ENCODE measurements at regions not wholly inside any gene's neighbourhood (a gene's known extent, or its start where the extent isn't known, plus 50 kb on each side); places are given as distances from the start of the nearest gene placed in this dataset.
"Not testable (repeated sequence)": the region's sequence is repeated elsewhere in the genome, so short reads cannot be mapped to it uniquely, and the experiment has no call there.

GRCh38 chr9:81430727-81431126 is 258.6 kb downstream of the TLE1 start:
- no peak for DNase-seq (ENCODE audit: low read depth in 2 of 2)

GRCh38 chr9:81427870-81428269 is 261.5 kb downstream of the TLE1 start:
- DNase-seq (ENCODE audit: low read depth in 2 of 2): no peak

DNA sequence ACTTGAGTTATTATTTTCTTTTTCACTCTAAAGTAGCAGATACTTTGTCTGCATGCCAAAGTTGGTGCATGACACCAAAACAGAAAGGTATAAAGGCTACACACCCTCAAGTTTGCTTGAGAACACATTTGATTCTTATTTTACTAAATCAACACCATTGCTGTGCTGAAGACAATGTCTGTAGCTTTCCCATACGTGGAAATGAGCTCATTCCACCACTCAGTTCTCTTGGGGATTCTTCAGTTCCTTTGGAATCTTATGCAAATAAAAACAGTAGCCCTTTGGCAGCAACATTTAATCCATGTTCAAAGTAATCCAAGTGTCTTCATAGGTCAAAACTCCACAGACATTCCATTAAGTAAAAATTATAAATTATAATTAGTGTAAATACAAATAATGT is 264.9 kb downstream of the TLE1 start:
- no peak for DNase-seq (ENCODE audit: low read depth in 2 of 2)

DNA sequence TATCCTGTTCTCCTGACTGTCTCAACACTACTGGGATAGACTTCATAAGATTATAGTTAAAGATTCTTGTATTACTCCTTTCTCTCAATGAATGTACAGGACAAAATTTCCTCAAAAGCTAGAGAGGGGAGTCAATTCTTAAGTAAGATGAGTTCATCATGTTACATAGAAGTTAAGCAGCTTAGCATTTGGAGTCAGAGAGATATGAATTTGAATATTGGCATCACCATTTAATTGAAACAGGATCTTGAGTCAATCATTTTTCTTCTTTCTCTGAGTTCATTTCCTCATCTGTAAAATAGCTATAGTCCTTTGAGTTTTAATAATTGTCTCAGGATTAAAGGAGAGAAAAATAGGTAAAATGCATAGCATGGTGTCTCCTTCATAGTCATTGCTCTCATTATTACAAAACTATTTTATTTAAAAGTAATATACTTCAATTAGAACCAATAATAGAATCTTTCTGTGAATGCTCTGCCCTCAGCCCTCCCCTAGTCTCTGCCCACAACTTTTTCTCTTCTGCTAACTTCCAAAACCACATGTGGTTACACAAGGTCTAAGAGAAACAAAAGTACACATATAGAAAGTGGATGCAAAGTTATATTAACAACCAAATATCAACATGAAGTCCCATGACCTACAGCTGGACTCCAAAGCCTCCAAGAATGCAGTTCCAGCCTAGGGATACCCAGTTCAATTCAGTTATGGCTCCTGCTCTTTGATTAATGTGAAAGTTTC is 265.6 kb downstream of the TLE1 start:
- DNase-seq (ENCODE audit: low read depth in 2 of 2): no peak

DNA sequence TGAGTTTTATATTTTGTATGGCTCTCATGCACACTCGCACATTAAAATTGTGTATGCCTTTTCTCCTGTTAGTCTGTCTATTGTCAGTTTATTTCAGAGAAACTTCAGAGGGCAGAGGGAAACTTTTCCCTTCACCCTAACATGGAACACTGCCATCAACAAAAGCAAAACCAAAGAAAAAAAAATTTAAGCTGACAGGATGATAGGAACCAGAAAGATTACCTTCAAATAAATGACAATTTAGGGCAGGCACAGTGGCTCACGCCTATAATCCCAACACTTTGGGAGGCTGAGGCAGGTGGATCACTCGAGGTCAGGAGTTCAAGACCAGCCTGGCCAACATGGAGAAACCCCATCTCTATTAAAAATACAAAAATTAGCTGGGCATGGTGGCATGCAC is 268.3 kb downstream of the TLE1 start:
- not testable (repeated sequence) for DNase-seq (ENCODE audit: low read depth in 2 of 2)

GRCh38 chr9:81420024-81420423 is 269.3 kb downstream of the TLE1 start:
- no peak for DNase-seq (ENCODE audit: low read depth in 2 of 2)

DNA sequence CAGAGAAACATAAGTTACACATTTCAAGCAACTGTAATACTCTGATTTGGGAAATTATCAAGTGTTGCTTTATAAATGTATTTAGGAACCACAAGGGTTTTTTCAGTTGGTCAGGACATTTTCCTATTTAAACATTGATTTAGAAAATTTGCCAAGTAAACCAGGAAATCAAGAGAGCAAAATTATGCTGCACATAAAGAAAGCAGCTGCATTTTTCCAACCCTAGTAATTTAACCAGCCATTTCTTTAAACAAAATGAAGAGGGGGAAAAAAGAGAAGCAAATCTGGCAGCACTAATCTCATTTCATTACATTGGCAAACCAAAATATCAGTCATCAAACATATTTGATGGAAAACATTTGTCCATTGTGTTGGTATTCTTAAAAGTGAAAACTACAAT is 271.4 kb downstream of the TLE1 start:
- DNase-seq (ENCODE audit: low read depth in 2 of 2): no peak

- no peak for DNase-seq (ENCODE audit: low read depth in 2 of 2)
Observed at GRCh38 chr9:81417299-81417675, 272.1 kb downstream of the TLE1 start.

- DNase-seq (ENCODE audit: low read depth in 2 of 2): no peak
Observed at GRCh38 chr9:81416476-81417298, 272.7 kb downstream of the TLE1 start.

DNA sequence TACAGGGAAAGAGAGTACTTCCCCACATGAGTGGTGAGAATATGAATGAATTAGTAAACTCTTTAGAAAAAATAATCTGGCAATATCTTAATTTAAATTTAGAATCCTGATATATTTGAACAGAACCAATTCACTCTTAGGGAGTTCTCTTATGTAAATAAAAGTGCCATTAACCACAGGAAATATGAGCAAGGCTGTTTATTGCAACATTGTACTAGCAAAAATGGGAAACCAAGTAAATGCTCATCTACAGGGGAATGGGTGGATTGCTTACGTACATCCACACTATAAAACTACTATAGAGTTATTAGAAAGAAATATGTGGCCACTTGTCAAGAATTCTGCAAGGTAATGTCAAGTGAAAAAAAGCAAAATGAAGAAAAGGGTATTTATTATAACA is 274.5 kb downstream of the TLE1 start:
- DNase-seq (ENCODE audit: low read depth in 2 of 2): no peak

GRCh38 chr9:81411961-81412360 is 277.4 kb downstream of the TLE1 start:
- DNase-seq (ENCODE audit: low read depth in 2 of 2): no peak

DNA sequence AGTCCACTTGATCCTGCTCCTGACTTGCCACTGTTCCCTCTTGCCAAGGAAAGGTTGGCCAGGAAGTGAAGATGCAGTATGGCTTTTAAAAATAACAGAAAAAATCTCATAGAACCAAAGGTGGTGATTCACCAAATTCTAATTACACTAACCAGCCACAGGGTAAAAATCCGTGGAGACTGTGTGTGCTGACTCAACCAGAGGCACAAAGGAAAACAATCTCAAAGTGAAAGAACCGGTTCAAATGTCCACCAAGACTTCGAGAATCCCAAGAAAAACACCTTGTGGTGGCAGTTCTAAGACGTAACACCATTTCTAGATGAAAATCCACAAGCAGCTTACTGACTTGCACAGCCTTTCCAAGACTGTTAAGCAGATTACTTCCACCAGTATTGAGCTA is 279.1 kb downstream of the TLE1 start:
- no peak for DNase-seq (ENCODE audit: low read depth in 2 of 2)

DNA sequence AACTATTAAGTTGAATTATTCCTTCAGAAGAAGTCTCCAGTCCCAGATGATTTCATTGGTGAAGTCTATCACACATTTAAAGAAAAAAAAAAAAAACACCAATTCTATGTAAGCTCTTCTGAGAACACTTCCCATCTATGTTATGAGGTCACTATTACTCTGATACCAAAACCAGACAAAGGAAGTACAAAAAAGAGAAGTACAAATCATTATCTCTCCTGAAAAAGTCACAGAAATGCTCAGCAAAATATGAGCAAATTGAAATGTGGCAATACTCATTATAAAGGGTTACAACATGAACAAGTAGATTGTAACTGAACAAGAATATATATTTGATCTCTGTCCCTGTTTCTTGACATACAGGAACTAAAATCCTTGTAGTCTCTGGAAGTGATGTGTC is 280.4 kb downstream of the TLE1 start:
- no peak for DNase-seq (ENCODE audit: low read depth in 2 of 2)

GRCh38 chr9:81404931-81405598 is 284.3 kb downstream of the TLE1 start:
- no peak for DNase-seq (ENCODE audit: low read depth in 2 of 2)

DNA sequence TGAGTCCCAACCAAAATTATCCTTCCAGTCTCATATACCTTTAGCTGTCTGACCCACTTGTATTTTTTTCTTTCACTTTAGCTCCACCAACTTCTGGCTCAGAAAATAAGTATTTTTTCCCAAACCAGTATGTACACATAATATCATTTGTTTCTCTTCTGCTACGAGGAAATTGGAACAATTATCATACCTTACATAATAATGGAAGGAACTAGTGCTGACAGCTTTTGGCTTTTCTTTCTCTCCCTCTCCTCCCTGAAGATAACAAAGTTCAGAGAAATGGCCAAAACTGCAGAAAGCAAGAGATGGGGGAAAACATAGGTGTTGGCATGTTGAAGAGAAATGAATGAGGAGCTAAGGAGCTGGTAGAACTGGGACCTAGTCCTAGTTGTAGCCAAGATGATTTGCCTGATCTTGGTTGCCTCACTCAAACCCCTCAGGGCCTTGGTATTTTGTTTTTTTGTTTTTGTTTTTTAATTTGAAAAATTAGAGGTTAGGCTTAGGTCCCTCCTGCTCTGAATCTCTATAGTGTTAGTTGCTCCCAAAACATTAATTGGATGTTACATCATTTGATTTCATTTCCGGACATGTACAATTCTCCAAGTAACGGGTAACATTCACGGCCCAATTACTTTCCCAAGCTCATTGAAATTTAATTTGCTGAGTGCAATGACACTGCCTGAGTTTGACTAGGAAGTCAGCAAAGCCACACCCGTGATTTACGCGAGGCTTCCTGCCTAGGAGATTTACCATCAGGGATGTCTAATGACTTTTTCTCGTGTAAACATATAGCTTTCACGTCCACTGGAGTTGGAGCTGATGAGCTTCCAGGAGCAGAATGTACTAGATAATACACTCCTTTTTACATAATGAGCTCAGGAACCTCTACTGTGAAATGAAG is 291.6 kb downstream of the TLE1 start:
- DNase-seq (ENCODE audit: low read depth in 2 of 2): no peak

- DNase-seq (ENCODE audit: low read depth in 2 of 2): no peak
Observed at GRCh38 chr9:81396528-81396927, 292.8 kb downstream of the TLE1 start.

- no peak for DNase-seq (ENCODE audit: low read depth in 2 of 2)
Observed at GRCh38 chr9:81395676-81396054, 293.7 kb downstream of the TLE1 start.

- no peak for DNase-seq (ENCODE audit: low read depth in 2 of 2)
Observed at GRCh38 chr9:81394881-81395675, 294.3 kb downstream of the TLE1 start.

DNA sequence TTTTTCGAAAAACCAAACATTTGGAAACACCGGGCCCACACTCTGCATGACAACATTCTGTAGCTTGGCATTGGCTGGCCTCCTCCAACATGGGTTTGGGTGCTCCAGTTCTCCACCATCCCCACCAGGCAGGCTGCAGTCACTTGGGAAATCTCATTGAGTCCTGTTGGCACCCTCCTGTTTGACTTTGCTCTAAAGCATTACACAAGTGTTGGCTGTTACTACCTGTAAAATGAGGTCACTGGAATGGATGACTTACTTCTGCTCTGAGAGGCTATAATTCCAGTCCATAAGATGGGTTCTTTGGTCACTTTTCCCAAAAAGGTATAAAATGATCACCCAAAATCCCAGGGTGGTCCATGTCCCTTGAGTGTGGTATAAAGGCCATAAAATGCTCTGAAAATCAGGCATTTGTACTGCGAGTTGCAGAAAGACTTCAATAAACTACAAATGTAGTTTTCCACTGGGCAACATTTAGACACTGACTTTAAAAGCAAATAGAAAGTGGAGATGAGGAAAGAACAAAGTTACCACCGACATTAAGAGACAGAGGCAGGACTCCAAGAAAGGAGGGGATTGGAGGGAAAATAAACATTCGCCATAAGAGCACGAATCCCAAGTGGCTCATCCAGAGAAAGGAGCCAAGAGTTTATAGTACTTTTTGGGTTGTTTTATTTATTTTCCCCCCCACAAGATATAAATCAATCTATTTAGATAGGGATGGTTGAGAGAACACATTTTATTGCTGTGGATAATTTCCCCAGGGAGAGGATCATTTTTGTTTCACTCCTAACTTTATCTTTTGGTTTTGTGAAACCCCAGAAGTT is 295.1 kb downstream of the TLE1 start:
- DNase-seq (ENCODE audit: low read depth in 2 of 2): no peak

- DNase-seq (ENCODE audit: low read depth in 2 of 2): no peak
Observed at GRCh38 chr9:81391457-81391825, 297.9 kb downstream of the TLE1 start.

Data from activated CD8-positive, alpha-beta memory T cell treated with anti-CD3 and anti-CD28 coated beads for 4 hours (primary cell).